GM12875 (cell line): ENCODE measurements at regions not wholly inside any gene's neighbourhood (a gene's known extent, or its start where the extent isn't known, plus 50 kb on each side); places are given as distances from the start of the nearest gene placed in this dataset.
A peak's percentile ranks its signal among the peaks of the same experiment; 100 is the strongest.

ENCODE experiments used
- H3K4me3 ChIP-seq: one replicate; pipeline ENCODE4 v1.5.1; 2011; ENCODE audit warnings: low read depth, low read length, control low read depth
- TF ChIP-seq, protein P1 (sequence below): IDR thresholded peaks from 2 replicates; pipeline ENCODE4 v1.5.1; 2011; ENCODE audit warnings: low read depth, mild to moderate bottlenecking, control low read depth, inconsistent platforms, low read length, moderate library complexity, borderline replicate concordance; ENCODE audit not compliant: insufficient read depth

DNA sequence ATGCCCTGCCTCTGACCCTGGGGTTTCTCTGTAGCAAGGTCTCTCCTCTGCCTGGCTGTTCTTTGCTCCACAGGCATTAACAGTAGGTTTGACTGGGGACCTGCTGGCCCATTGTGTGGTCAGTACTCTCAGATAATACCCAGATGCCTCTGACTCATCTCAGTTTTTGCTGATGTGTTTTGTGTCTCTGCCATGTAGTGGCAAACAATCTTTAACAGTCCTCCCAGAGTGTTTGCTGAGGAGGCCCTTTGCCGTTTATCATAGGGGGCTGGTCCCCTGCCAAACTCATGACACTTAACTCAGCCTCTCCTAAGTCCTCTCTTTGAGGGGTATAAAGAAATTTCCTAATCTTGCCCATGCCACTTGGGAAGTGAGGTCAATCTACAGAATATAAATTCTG, 793.7 kb upstream of the FANCL start:
- TF ChIP-seq, protein P1, sequence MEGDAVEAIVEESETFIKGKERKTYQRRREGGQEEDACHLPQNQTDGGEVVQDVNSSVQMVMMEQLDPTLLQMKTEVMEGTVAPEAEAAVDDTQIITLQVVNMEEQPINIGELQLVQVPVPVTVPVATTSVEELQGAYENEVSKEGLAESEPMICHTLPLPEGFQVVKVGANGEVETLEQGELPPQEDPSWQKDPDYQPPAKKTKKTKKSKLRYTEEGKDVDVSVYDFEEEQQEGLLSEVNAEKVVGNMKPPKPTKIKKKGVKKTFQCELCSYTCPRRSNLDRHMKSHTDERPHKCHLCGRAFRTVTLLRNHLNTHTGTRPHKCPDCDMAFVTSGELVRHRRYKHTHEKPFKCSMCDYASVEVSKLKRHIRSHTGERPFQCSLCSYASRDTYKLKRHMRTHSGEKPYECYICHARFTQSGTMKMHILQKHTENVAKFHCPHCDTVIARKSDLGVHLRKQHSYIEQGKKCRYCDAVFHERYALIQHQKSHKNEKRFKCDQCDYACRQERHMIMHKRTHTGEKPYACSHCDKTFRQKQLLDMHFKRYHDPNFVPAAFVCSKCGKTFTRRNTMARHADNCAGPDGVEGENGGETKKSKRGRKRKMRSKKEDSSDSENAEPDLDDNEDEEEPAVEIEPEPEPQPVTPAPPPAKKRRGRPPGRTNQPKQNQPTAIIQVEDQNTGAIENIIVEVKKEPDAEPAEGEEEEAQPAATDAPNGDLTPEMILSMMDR, result no peak
- H3K4me3 ChIP-seq, result no peak overlapping the region

DNA sequence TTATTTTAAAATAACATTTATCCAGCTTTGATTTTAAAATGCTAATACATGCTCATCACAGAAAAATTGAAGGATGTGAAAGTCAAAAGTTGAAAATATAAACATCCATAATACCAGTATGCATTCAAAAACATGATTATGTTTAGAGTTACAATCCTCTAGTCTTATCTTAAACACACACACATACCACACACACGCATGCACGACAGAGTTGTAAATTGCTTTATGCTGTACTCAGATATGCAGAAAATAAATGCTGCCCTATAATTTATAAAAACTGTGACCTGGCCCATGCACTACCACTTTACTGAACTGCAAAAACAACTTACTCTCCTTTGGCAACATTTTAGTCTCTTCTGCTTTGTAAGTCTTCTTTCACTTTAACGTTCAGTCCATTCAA, 793.0 kb upstream of the FANCL start:
- H3K4me3 ChIP-seq, result no peak overlapping the region
- TF ChIP-seq, protein P1, result no peak

DNA sequence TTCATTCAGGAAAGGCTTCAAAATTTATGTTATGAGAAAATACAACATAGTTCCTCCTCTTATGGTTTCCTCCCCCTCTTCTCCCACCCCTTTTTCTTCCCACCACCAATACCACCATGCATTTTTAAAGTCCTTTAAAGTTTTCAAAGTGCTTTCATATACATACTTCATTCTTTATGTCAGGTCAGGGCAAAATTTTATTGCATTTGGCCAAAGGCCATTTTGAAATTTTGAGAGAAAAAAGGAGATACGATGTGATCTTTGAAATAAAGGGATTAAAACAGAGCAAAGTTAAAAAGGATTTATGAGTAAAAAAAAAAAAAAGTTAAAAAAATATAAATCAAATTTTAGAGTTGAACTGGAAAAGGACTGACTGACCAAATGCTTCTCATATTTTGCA, 792.5 kb upstream of the FANCL start:
- H3K4me3 ChIP-seq, result no peak overlapping the region

DNA sequence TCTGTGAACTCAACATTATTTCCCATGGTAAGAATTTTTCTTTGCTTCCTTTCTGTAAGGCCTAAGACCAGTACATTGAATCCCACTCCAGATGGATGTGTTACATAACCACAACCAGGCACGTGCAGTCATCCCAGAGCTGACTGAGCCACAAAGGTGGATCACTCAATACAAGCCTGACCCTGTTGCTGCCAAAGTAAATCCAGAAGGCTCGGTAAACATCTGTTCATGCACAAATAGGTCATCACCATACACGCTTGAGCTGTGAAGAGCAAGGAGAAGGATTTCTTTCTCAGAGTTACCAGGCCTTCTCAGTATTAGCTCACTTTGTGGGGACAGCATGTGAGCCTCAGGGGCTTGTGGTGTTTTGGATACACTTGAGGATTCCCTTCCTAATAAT, 791.4 kb upstream of the FANCL start:
- TF ChIP-seq, protein P1, result no peak
- H3K4me3 ChIP-seq, result no peak overlapping the region

More for the DNA sequence above, 792.5 kb upstream of the FANCL start:
- TF ChIP-seq, protein P1, result no peak

DNA sequence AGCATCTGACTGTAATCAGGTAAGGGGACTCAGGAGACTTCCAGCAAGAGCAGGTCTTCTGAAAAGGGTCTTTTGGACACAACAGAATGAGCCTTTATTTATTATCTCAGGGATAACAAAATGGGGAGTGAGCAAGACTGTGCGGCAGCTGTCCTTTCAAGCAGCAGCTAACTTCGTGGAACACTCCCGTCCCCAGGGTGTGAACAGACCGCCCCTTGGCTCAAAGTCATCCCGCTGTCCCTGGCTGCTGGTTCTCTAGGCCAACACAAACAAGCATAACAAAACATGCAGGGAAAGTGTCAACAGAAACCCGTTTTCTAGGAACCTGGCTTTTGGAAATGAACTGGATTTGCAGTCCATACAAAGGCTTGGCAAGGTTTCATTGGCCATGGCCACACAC, 787.9 kb upstream of the FANCL start:
- no peak overlapping the region for H3K4me3 ChIP-seq
- TF ChIP-seq, protein P1, result no peak

DNA sequence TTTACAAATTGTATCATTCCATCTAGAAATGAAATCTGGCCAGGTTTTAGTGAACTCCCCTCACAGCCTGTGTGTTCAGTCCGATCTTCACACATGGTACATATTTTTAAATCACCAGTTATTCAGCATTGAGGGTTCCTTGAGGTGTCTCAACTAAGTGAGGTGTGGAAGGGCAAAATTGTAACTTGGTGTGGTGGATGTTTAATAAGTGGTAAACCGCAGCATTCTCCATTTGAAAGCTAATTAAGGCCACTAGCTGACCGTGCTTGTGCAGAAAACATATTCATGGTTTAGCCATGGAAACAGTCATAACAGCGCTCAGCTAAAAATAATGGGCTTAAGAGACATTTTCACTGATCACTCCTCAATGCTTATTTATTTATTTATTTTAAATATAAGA, 786.2 kb upstream of the FANCL start:
- H3K4me3 ChIP-seq, result no peak overlapping the region
- TF ChIP-seq, protein P1, result no peak

DNA sequence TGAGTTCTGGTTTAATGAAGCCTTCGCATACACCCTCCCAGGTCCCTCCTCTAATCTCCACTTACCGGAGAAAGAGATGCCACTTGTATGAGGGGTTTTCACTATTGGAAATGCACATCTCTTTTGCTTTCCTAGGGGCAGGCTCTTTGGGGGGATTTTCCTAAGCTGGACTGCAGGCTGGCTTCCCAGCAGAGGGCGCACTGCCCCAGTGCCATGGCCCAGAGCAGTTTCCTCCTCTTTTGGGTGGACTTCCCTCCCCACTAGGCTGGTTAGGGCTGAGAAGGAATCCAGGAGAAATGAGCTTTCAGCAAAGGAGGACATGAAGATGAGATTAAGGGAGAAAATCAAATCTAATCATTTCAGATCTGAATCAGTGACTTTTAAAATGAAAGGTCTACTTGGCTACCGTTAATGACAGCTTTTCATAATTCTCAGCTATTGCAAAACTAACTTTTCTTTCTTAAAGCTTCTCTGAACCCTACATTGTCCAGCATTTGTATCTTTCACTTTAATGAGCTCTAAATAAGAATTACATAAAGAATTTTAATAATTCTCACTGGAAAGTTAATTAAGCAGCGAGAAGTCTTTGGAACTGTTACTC, 784.1 kb upstream of the FANCL start:
- H3K4me3 ChIP-seq, result no peak overlapping the region
- TF ChIP-seq, protein P1, result peak; percentile 96
